ENCODE measurements at regions not wholly inside any gene's neighbourhood (a gene's known extent, or its start where the extent isn't known, plus 50 kb on each side); places are given as distances from the start of the nearest gene placed in this dataset.

DNA sequence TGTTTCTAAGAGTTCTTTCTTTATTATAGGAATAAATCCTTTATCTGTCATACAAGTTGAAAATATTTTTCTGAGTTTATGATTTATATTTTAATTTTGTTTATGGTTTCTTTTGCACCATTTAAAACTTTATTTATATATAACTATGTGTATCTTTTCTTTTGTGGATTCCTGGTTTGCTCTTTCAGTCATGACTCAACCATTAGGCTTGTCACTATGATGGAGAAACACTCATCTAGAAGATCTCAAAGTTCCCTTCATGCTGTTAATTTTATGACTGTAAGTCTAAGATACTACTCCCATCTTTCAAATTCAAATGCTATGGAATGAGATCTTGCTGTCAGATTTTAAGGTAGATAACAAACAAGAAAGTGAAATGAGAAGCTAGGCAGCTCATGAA, 199.5 kb downstream of the INHBA start (continued):
- TF ChIP-seq, protein P1, sequence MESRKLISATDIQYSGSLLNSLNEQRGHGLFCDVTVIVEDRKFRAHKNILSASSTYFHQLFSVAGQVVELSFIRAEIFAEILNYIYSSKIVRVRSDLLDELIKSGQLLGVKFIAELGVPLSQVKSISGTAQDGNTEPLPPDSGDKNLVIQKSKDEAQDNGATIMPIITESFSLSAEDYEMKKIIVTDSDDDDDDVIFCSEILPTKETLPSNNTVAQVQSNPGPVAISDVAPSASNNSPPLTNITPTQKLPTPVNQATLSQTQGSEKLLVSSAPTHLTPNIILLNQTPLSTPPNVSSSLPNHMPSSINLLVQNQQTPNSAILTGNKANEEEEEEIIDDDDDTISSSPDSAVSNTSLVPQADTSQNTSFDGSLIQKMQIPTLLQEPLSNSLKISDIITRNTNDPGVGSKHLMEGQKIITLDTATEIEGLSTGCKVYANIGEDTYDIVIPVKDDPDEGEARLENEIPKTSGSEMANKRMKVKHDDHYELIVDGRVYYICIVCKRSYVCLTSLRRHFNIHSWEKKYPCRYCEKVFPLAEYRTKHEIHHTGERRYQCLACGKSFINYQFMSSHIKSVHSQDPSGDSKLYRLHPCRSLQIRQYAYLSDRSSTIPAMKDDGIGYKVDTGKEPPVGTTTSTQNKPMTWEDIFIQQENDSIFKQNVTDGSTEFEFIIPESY (IDR thresholded peaks at IDR 0.05; ENCODE audit: borderline replicate concordance, low read depth) = no peak
- no peak for TF ChIP-seq SIN3A (IDR thresholded peaks at IDR 0.05; ENCODE audit: borderline replicate concordance, low read depth, low read length)

DNA sequence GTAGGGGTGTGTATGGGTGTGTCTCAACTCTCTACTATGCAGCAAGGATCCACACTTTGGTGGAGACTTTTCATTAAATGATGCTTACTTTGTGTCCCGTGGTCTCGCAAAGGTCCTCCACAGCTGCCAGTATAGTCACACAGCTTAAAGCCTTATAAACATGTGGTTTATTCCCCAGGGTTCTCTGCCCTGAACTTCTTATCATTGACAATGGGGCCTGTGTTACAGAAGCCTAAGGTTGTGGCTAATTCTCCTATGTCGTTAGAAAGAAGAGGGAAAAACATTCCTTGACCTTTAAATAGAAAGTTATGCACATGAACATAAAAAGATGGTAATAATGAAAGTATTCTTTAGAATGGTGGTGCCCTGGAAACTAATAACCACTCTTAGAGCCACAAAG, 201.4 kb downstream of the INHBA start:
- ChIA-PET POLR2A (no interaction called here), CTCF (interaction anchor here (0.6 to 1.0 kb wide), 2 partner anchors 15 to 204 kb away, joined by 3 read pairs; no protein-coding TSS in a partner anchor)
- no peaks in the 10 kb centered on the region for H3K36me3 ChIP-seq (replicated peaks in 1 of 2; ENCODE audit: control insufficient read depth in 1 of 2, insufficient read depth in 2 of 2, low read length in 1 of 2)
- no peak overlapping the region for H3K9ac ChIP-seq
- H3K27me3 ChIP-seq (ENCODE audit: insufficient read depth) = no peaks in the 10 kb centered on the region
- H2AFZ ChIP-seq (ENCODE audit: low read depth) = no peak overlapping the region
- no peak overlapping the region for H3K4me2 ChIP-seq
- no peaks in the 10 kb centered on the region for H3K9me2 ChIP-seq
- no peaks in the 10 kb centered on the region for H4K20me1 ChIP-seq (ENCODE audit: insufficient read depth)
- no peaks in the 10 kb centered on the region for H3K9me3 ChIP-seq
- no peak overlapping the region for H3K27ac ChIP-seq (ENCODE audit: low read depth in 2 of 2, low read length in 1 of 2)
- TF ChIP-seq NRF1 (IDR thresholded peaks at IDR 0.05; ENCODE audit: low read depth, low read length) (no peak), YY1 (IDR thresholded peaks at IDR 0.05; ENCODE audit: low read depth) (no peak), FOXJ3 (CRISPR knock-in tag; IDR thresholded peaks at IDR 0.05) (no peak), SMC3 (IDR thresholded peaks at IDR 0.05; ENCODE audit: low read depth, low read length) (no peak), FOSL2 (IDR thresholded peaks at IDR 0.05; ENCODE audit: borderline replicate concordance, low read depth) (no peak), RFX5 (IDR thresholded peaks at IDR 0.05; ENCODE audit: low read length) (no peak), NFIC (IDR thresholded peaks at IDR 0.05; ENCODE audit: borderline replicate concordance) (no peak), GATA2 (CRISPR knock-in tag; IDR thresholded peaks at IDR 0.05) (no peak), TAF1 (IDR thresholded peaks at IDR 0.05; ENCODE audit: borderline replicate concordance, low read depth, low read length) (no peak), ELF1 (IDR thresholded peaks at IDR 0.05) (no peak), JUND (IDR thresholded peaks at IDR 0.05) (no peak), FOXM1 (IDR thresholded peaks at IDR 0.05; ENCODE audit: low read depth) (no peak)
- TF ChIP-seq, protein P2, sequence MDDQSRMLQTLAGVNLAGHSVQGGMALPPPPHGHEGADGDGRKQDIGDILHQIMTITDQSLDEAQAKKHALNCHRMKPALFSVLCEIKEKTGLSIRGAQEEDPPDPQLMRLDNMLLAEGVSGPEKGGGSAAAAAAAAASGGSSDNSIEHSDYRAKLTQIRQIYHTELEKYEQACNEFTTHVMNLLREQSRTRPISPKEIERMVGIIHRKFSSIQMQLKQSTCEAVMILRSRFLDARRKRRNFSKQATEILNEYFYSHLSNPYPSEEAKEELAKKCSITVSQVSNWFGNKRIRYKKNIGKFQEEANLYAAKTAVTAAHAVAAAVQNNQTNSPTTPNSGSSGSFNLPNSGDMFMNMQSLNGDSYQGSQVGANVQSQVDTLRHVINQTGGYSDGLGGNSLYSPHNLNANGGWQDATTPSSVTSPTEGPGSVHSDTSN (IDR thresholded peaks at IDR 0.05) = no peak
- TF ChIP-seq, protein P1 (IDR thresholded peaks at IDR 0.05; ENCODE audit: borderline replicate concordance, low read depth) = no peak
- TF ChIP-seq, protein P3, sequence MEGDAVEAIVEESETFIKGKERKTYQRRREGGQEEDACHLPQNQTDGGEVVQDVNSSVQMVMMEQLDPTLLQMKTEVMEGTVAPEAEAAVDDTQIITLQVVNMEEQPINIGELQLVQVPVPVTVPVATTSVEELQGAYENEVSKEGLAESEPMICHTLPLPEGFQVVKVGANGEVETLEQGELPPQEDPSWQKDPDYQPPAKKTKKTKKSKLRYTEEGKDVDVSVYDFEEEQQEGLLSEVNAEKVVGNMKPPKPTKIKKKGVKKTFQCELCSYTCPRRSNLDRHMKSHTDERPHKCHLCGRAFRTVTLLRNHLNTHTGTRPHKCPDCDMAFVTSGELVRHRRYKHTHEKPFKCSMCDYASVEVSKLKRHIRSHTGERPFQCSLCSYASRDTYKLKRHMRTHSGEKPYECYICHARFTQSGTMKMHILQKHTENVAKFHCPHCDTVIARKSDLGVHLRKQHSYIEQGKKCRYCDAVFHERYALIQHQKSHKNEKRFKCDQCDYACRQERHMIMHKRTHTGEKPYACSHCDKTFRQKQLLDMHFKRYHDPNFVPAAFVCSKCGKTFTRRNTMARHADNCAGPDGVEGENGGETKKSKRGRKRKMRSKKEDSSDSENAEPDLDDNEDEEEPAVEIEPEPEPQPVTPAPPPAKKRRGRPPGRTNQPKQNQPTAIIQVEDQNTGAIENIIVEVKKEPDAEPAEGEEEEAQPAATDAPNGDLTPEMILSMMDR (IDR thresholded peaks at IDR 0.05) = no peak
- TF ChIP-seq, protein P4, sequence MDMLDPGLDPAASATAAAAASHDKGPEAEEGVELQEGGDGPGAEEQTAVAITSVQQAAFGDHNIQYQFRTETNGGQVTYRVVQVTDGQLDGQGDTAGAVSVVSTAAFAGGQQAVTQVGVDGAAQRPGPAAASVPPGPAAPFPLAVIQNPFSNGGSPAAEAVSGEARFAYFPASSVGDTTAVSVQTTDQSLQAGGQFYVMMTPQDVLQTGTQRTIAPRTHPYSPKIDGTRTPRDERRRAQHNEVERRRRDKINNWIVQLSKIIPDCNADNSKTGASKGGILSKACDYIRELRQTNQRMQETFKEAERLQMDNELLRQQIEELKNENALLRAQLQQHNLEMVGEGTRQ (IDR thresholded peaks at IDR 0.05; ENCODE audit: borderline replicate concordance, low read depth, low read length) = no peak
- TF ChIP-seq, protein P5, sequence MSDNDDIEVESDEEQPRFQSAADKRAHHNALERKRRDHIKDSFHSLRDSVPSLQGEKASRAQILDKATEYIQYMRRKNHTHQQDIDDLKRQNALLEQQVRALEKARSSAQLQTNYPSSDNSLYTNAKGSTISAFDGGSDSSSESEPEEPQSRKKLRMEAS (IDR thresholded peaks at IDR 0.05; ENCODE audit: low read depth) = no peak
- H3K79me2 ChIP-seq (ENCODE audit: insufficient read depth) = no peaks in the 10 kb centered on the region
- DNase-seq = no peak
- no peaks in the 10 kb centered on the region for H3K4me1 ChIP-seq (ENCODE audit: control insufficient read depth in 1 of 2, insufficient read depth in 2 of 2, low read depth in 1 of 2, low read length in 1 of 2)
- H3F3A ChIP-seq (replicated peaks; ENCODE audit: insufficient read depth) = no peaks in the 10 kb centered on the region
- 78% methylated on average over 3 of the region's 3 CpGs for WGBS (ENCODE audit: low lambda C conversion rate)
- H3K4me3 ChIP-seq (ENCODE audit: low read depth in 2 of 2, low read length in 1 of 2) = no peak overlapping the region

Data from SK-N-SH (cell line).